Esophagus squamous epithelium (tissue), 4 donors: ENCODE measurements at regions not wholly inside any gene's neighbourhood (a gene's known extent, or its start where the extent isn't known, plus 50 kb on each side); places are given as distances from the start of the nearest gene placed in this dataset.

ENCODE experiments used
- CTCF ChIP-seq, 6 experiments: fragments of 450-650 bp in 4 of 6; fragments of 200-600 bp in 2 of 6; sonication (generic) in 2 of 6; IDR thresholded peaks; one replicate each; pipeline ENCODE4 v1.5.1; 2016 to 2019; ENCODE audit warnings: antibody characterized with exemption in 6 of 6, mild to moderate bottlenecking in 4 of 6, moderate library complexity in 4 of 6
- POLR2A ChIP-seq, 4 donors: fragments of 450-650 bp; IDR thresholded peaks; one replicate each; pipeline ENCODE4 v1.6.1; 2017; ENCODE audit warnings: antibody characterized with exemption in 4 of 4, mild to moderate bottlenecking in 4 of 4, moderate library complexity in 3 of 4

DNA sequence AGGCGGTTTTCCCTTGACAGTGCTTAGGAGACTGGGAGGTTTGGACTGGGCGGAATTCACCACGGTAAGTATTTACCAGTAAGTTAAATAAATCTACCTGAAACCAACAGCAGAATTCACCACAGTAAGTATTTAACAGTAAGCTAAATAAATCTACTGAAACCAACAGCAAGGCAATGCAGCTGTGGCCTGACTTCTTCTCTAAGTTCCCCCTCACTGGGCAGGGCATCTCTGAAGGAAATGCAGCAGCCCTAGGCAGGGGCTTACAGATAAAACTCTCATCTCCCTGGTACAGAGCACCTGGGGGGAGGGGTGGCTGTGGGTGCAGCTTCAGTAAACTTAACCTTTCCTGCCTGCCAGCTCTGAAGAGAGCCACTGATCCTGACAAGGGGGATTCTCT, 432.5 kb upstream of the LRRTM1 start:
- TF ChIP-seq CTCF (IDR thresholded peaks at IDR 0.05) (no peak), POLR2A (IDR thresholded peaks at IDR 0.05) (no peak)
